Activated CD4-positive, alpha-beta memory T cell treated with anti-CD3 and anti-CD28 coated beads for 36 hours (primary cell): ENCODE measurements at regions not wholly inside any gene's neighbourhood (a gene's known extent, or its start where the extent isn't known, plus 50 kb on each side); places are given as distances from the start of the nearest gene placed in this dataset.

ENCODE experiments used
- CTCF ChIA-PET: fragments of 350-600 bp; sonication (Branson Sonifier 250); formaldehyde crosslinking; loops from one replicate; lab custom pipeline; 2021; ENCODE audit warnings: antibody characterized with exemption, inconsistent platforms; lab: Charles Lee
- POLR2A ChIA-PET: fragments of 350-600 bp; sonication (Branson Sonifier 250); formaldehyde crosslinking; loops from one replicate; lab custom pipeline; 2021; ENCODE audit warnings: antibody characterized with exemption; lab: Charles Lee
- DNase-seq: peaks from one replicate; pipeline ENCODE4 v3.0.0-alpha.2; 2020
- H3K27ac Mint-ChIP-seq: one replicate; pipeline ENCODE4 v1.8.0; 2021; ENCODE audit warnings: mixed read lengths
- H3K27me3 Mint-ChIP-seq: one replicate; pipeline ENCODE4 v1.8.0; 2021; ENCODE audit warnings: mixed read lengths
- H3K36me3 Mint-ChIP-seq: one replicate; pipeline ENCODE4 v1.8.0; 2021; ENCODE audit warnings: mixed read lengths
- H3K4me1 Mint-ChIP-seq: one replicate; pipeline ENCODE4 v1.8.0; 2021; ENCODE audit warnings: low read depth, mixed read lengths
- H3K4me3 Mint-ChIP-seq: one replicate; pipeline ENCODE4 v1.8.0; 2021; ENCODE audit warnings: mild to moderate bottlenecking, mixed read lengths
- H3K9me3 Mint-ChIP-seq: one replicate; pipeline ENCODE4 v1.8.0; 2021; ENCODE audit warnings: mixed read lengths
- intact Hi-C: fragments of 100-400 bp; cut with micrococcal nuclease; formaldehyde crosslinking; loops from one replicate; pipeline ENCODE4 v1.15.1; 2023

GRCh38 chr10:131788386-131788785, 112.4 kb upstream of the PPP2R2D start:
- Mint-ChIP-seq H3K4me3 (no peak overlapping the region), H3K9me3 (peaks cover 2% of the 10 kb centered on the region), H3K27me3 (peaks cover 13% of the 10 kb centered on the region), H3K27ac (no peak overlapping the region), H3K36me3 (no peaks in the 10 kb centered on the region), H3K4me1 (no peaks in the 10 kb centered on the region)
- POLR2A ChIA-PET = no interaction called here
- CTCF ChIA-PET = no interaction called here
- no peak for DNase-seq
- intact Hi-C loops = loop anchor here (5.0 kb wide), 2 partner anchors 226 to 336 kb away; no protein-coding TSS in a partner anchor

GRCh38 chr10:131789516-131789915, 111.3 kb upstream of the PPP2R2D start:
- CTCF ChIA-PET = no interaction called here
- intact Hi-C loops = loop anchor here (5.0 kb wide), 2 partner anchors 227 to 337 kb away; no protein-coding TSS in a partner anchor
- DNase-seq = no peak
- peaks cover 13% of the 10 kb centered on the region for H3K27me3 Mint-ChIP-seq
- no peaks in the 10 kb centered on the region for H3K36me3 Mint-ChIP-seq
- POLR2A ChIA-PET = no interaction called here
- no peaks in the 10 kb centered on the region for H3K4me1 Mint-ChIP-seq
- H3K4me3 Mint-ChIP-seq = no peak overlapping the region
- no peaks in the 10 kb centered on the region for H3K9me3 Mint-ChIP-seq
- no peak overlapping the region for H3K27ac Mint-ChIP-seq

GRCh38 chr10:131790021-131790420, 110.8 kb upstream of the PPP2R2D start:
- Mint-ChIP-seq H3K4me3 (no peak overlapping the region), H3K36me3 (no peaks in the 10 kb centered on the region), H3K4me1 (no peaks in the 10 kb centered on the region), H3K9me3 (no peaks in the 10 kb centered on the region), H3K27me3 (peaks cover 13% of the 10 kb centered on the region), H3K27ac (no peak overlapping the region)
- DNase-seq = peak; percentile 44
- ChIA-PET POLR2A (no interaction called here), CTCF (no interaction called here)
- intact Hi-C loops = no loop called here

GRCh38 chr10:131792011-131792651, 108.7 kb upstream of the PPP2R2D start:
- H3K27me3 Mint-ChIP-seq = peaks cover 12% of the 10 kb centered on the region
- POLR2A ChIA-PET = no interaction called here
- intact Hi-C loops = no loop called here
- H3K36me3 Mint-ChIP-seq = no peaks in the 10 kb centered on the region
- H3K27ac Mint-ChIP-seq = no peak overlapping the region
- H3K4me3 Mint-ChIP-seq = no peak overlapping the region
- no peaks in the 10 kb centered on the region for H3K4me1 Mint-ChIP-seq
- CTCF ChIA-PET = no interaction called here
- H3K9me3 Mint-ChIP-seq = peaks cover 3% of the 10 kb centered on the region
- no peak for DNase-seq

- Mint-ChIP-seq H3K9me3 (peaks cover 3% of the 10 kb centered on the region), H3K4me3 (no peak overlapping the region)
- CTCF ChIA-PET = no interaction called here
Measured at GRCh38 chr10:131792809-131793208, 108.0 kb upstream of the PPP2R2D start.

GRCh38 chr10:131795761-131796160, 105.0 kb upstream of the PPP2R2D start:
- Mint-ChIP-seq H3K9me3 (peaks cover 19% of the 10 kb centered on the region), H3K27me3 (peaks cover 10% of the 10 kb centered on the region), H3K4me1 (no peaks in the 10 kb centered on the region), H3K4me3 (no peak overlapping the region), H3K27ac (no peak overlapping the region), H3K36me3 (peaks cover 3% of the 10 kb centered on the region)
- POLR2A ChIA-PET = no interaction called here
- CTCF ChIA-PET = no interaction called here
- no peak for DNase-seq
- intact Hi-C loops = no loop called here

More at GRCh38 chr10:131792809-131793208, 108.0 kb upstream of the PPP2R2D start:
- POLR2A ChIA-PET = no interaction called here
- Mint-ChIP-seq H3K27ac (no peak overlapping the region), H3K36me3 (no peaks in the 10 kb centered on the region), H3K27me3 (peaks cover 10% of the 10 kb centered on the region), H3K4me1 (no peaks in the 10 kb centered on the region)
- DNase-seq = no peak
- intact Hi-C loops = no loop called here

GRCh38 chr10:131797626-131798025, 103.2 kb upstream of the PPP2R2D start:
- Mint-ChIP-seq H3K4me1 (no peaks in the 10 kb centered on the region), H3K27me3 (peaks cover 7% of the 10 kb centered on the region), H3K4me3 (no peak overlapping the region), H3K27ac (no peak overlapping the region), H3K36me3 (peaks cover 3% of the 10 kb centered on the region), H3K9me3 (peaks cover 19% of the 10 kb centered on the region)
- ChIA-PET POLR2A (no interaction called here), CTCF (no interaction called here)
- DNase-seq = no peak
- intact Hi-C loops = no loop called here

GRCh38 chr10:131799429-131799828, 101.4 kb upstream of the PPP2R2D start:
- no peaks in the 10 kb centered on the region for H3K4me1 Mint-ChIP-seq
- POLR2A ChIA-PET = no interaction called here
- H3K36me3 Mint-ChIP-seq = peaks cover 3% of the 10 kb centered on the region
- DNase-seq = no peak
- intact Hi-C loops = no loop called here
- H3K9me3 Mint-ChIP-seq = peaks cover 19% of the 10 kb centered on the region
- H3K27me3 Mint-ChIP-seq = peaks cover 6% of the 10 kb centered on the region
- no peak overlapping the region for H3K27ac Mint-ChIP-seq
- CTCF ChIA-PET = no interaction called here
- H3K4me3 Mint-ChIP-seq = no peak overlapping the region

- no peak overlapping the region for H3K27ac Mint-ChIP-seq
- H3K36me3 Mint-ChIP-seq = peaks cover 3% of the 10 kb centered on the region
- no peaks in the 10 kb centered on the region for H3K4me1 Mint-ChIP-seq
- POLR2A ChIA-PET = no interaction called here
- no peak overlapping the region for H3K4me3 Mint-ChIP-seq
- no peak for DNase-seq
- CTCF ChIA-PET = no interaction called here
- intact Hi-C loops = no loop called here
- peaks cover 16% of the 10 kb centered on the region for H3K9me3 Mint-ChIP-seq
- peaks cover 6% of the 10 kb centered on the region for H3K27me3 Mint-ChIP-seq
Measured at GRCh38 chr10:131802156-131802915, 98.5 kb upstream of the PPP2R2D start.

- ChIA-PET CTCF (interaction anchor here (1.3 kb wide), 1 partner anchor 17 kb away, joined by 4 read pairs; no protein-coding TSS in a partner anchor), POLR2A (no interaction called here)
- Mint-ChIP-seq H3K27me3 (peaks cover 5% of the 10 kb centered on the region), H3K4me3 (no peak overlapping the region), H3K27ac (no peak overlapping the region), H3K4me1 (no peaks in the 10 kb centered on the region), H3K9me3 (peaks cover 16% of the 10 kb centered on the region), H3K36me3 (peaks cover 3% of the 10 kb centered on the region)
- DNase-seq = no peak
- intact Hi-C loops = no loop called here
Measured at GRCh38 chr10:131802996-131803395, 97.8 kb upstream of the PPP2R2D start.

GRCh38 chr10:131803860-131804425, 96.9 kb upstream of the PPP2R2D start:
- ChIA-PET CTCF (interaction anchor here (1.3 kb wide), 1 partner anchor 18 kb away, joined by 4 read pairs; no protein-coding TSS in a partner anchor), POLR2A (no interaction called here)
- H3K4me1 Mint-ChIP-seq = no peaks in the 10 kb centered on the region
- H3K27me3 Mint-ChIP-seq = peaks cover 3% of the 10 kb centered on the region
- no peak overlapping the region for H3K27ac Mint-ChIP-seq
- H3K36me3 Mint-ChIP-seq = peaks cover 3% of the 10 kb centered on the region
- no peak overlapping the region for H3K4me3 Mint-ChIP-seq
- H3K9me3 Mint-ChIP-seq = peaks cover 12% of the 10 kb centered on the region
- intact Hi-C loops = no loop called here
- DNase-seq = no peak

GRCh38 chr10:131804551-131805295, 96.1 kb upstream of the PPP2R2D start:
- Mint-ChIP-seq H3K27me3 (peaks cover 3% of the 10 kb centered on the region), H3K36me3 (peaks cover 3% of the 10 kb centered on the region), H3K4me1 (no peaks in the 10 kb centered on the region), H3K4me3 (no peak overlapping the region), H3K27ac (no peak overlapping the region), H3K9me3 (peaks cover 5% of the 10 kb centered on the region)
- ChIA-PET POLR2A (no interaction called here), CTCF (no interaction called here)
- no peak for DNase-seq
- intact Hi-C loops = no loop called here
